Mammary epithelial cell (primary cell): ENCODE measurements at regions not wholly inside any gene's neighbourhood (a gene's known extent, or its start where the extent isn't known, plus 50 kb on each side); places are given as distances from the start of the nearest gene placed in this dataset.

ENCODE experiments used
- EZH2 ChIP-seq: IDR thresholded peaks from 2 replicates; pipeline ENCODE4 v1.6.1; 2012; ENCODE audit warnings: low read length, inconsistent platforms, borderline replicate concordance
- TF ChIP-seq, protein P1 (sequence below), 2 donors: IDR thresholded peaks in 1 of 2; conservative IDR thresholded peaks in 1 of 2; 2 replicates each; pipeline ENCODE4 v1.5.1; 2011 to 2012; ENCODE audit warnings: inconsistent platforms in 2 of 2, low read length in 2 of 2, mild to moderate bottlenecking in 2 of 2, control low read depth in 1 of 2, low read depth in 1 of 2; ENCODE audit not compliant: insufficient read depth in 1 of 2; ENCODE audit errors: extremely low read depth in 1 of 2

GRCh38 chr14:101219896-101220703, 316.6 kb upstream of the RTL1 start:
- no peak for TF ChIP-seq EZH2
- TF ChIP-seq, protein P1, sequence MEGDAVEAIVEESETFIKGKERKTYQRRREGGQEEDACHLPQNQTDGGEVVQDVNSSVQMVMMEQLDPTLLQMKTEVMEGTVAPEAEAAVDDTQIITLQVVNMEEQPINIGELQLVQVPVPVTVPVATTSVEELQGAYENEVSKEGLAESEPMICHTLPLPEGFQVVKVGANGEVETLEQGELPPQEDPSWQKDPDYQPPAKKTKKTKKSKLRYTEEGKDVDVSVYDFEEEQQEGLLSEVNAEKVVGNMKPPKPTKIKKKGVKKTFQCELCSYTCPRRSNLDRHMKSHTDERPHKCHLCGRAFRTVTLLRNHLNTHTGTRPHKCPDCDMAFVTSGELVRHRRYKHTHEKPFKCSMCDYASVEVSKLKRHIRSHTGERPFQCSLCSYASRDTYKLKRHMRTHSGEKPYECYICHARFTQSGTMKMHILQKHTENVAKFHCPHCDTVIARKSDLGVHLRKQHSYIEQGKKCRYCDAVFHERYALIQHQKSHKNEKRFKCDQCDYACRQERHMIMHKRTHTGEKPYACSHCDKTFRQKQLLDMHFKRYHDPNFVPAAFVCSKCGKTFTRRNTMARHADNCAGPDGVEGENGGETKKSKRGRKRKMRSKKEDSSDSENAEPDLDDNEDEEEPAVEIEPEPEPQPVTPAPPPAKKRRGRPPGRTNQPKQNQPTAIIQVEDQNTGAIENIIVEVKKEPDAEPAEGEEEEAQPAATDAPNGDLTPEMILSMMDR (conservative IDR thresholded peaks at IDR 0.05 in 1 of 2, IDR thresholded peaks at IDR 0.05 in 1 of 2; ENCODE audit: extremely low read depth in 1 of 2, insufficient read depth in 1 of 2, low read depth in 1 of 2, low read length in 2 of 2): no peak
